Heart left ventricle (tissue), 13 donors: ENCODE measurements at regions not wholly inside any gene's neighbourhood (a gene's known extent, or its start where the extent isn't known, plus 50 kb on each side); places are given as distances from the start of the nearest gene placed in this dataset.

Source experiments
- POLR2A ChIP-seq, 2 donors: fragments of 450-650 bp; IDR thresholded peaks; one replicate each; pipeline ENCODE4 v1.6.1; 2017; ENCODE audit warnings: antibody characterized with exemption in 2 of 2, mild to moderate bottlenecking in 2 of 2, moderate library complexity in 2 of 2
- TF ChIP-seq, protein P1 (sequence below), 12 donors: fragments of 200-600 bp; sonication (generic) in 4 of 12; IDR thresholded peaks; one replicate each; pipeline versions ENCODE4 v1.5.0 to v1.8.0; 2018 to 2022; ENCODE audit warnings: antibody characterized with exemption in 12 of 12, mild to moderate bottlenecking in 5 of 12
- donor health status: ischemic (EF 13 %, LVEDD 7.1; RV severe dilation, severe dysfunction).
- donor health status: DM: no; HTN: yes; CAD: no.
- donor health status: DM: no; HTN: no; CAD: no.
- donor health status: ischemic (EF 25% LVEDD 6.9; RV normal size, moderate dysfunction).
- donor health status: ischemic (EF 25% LVEDD 5.7; RV mildly dilated, moderate dysfunction).
- donor health status: ischemic (EF 35%, LVEDD 5.7; RV mildly dilated, moderate dysfunction).
- donor health status: nonischemic (EF 11% LVEDD 7.7; RV severe dilation, severe dysfunction).
- donor health status: DM: yes; HTN: yes; CAD: no.
- donor health status: PGD.
- donor health status: ischemic (EF 29% LVEDD 5.4; RV normal size, mild dysfunction).
- donor health status: nonischemic (EF 23%, LVEDD 6.1; RV moderate dilation, normal function).

DNA sequence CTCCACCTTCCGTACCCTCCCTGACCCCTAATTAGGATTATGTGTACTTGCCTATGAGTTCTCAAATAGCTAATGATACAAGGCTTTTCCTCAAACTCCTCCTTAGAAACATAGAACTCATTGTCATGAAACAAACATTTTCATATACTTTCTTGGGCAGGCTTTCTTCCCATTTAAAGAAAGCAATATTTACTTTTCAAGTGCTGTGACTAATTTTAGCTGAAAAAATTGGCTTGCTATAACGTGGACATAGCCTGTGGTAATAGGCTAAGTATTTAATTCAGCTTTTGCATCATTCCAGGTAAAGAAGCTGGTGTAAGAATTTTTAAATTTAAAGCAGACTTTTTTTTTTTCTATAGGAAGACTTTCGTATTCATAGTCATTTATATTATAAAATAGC lies 208.7 kb downstream of the SOX2 start:
- TF ChIP-seq POLR2A (IDR thresholded peaks at IDR 0.05): no peak
- TF ChIP-seq, protein P1, sequence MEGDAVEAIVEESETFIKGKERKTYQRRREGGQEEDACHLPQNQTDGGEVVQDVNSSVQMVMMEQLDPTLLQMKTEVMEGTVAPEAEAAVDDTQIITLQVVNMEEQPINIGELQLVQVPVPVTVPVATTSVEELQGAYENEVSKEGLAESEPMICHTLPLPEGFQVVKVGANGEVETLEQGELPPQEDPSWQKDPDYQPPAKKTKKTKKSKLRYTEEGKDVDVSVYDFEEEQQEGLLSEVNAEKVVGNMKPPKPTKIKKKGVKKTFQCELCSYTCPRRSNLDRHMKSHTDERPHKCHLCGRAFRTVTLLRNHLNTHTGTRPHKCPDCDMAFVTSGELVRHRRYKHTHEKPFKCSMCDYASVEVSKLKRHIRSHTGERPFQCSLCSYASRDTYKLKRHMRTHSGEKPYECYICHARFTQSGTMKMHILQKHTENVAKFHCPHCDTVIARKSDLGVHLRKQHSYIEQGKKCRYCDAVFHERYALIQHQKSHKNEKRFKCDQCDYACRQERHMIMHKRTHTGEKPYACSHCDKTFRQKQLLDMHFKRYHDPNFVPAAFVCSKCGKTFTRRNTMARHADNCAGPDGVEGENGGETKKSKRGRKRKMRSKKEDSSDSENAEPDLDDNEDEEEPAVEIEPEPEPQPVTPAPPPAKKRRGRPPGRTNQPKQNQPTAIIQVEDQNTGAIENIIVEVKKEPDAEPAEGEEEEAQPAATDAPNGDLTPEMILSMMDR (IDR thresholded peaks at IDR 0.05): no peak
